GM18517 (cell line): ENCODE measurements at regions not wholly inside any gene's neighbourhood (a gene's known extent, or its start where the extent isn't known, plus 50 kb on each side); places are given as distances from the start of the nearest gene placed in this dataset.

ENCODE experiments used
- ATAC-seq: cut with Tn5 transposase; IDR thresholded peaks from one replicate; pipeline ENCODE4 v1.9.1; 2021; ENCODE audit warnings: mild to moderate bottlenecking, moderate library complexity; ENCODE audit not compliant: unreplicated experiment

- peak; percentile 83 for ATAC-seq
These were observed 195.4 kb downstream of the MACC1 start for GRCh38 chr7:20021831-20022230.

- ATAC-seq, result no peak
These were observed 196.1 kb downstream of the MACC1 start for GRCh38 chr7:20021066-20021465.

GRCh38 chr7:20019757-20020432, 197.3 kb downstream of the MACC1 start:
- peak; percentile 67 for ATAC-seq

- no peak for ATAC-seq
These were observed 200.5 kb downstream of the MACC1 start for GRCh38 chr7:20016669-20017068.

GRCh38 chr7:20013536-20013935, 203.6 kb downstream of the MACC1 start:
- ATAC-seq, result no peak

GRCh38 chr7:20012100-20012499, 205.1 kb downstream of the MACC1 start:
- ATAC-seq, result no peak

- ATAC-seq, result no peak
These were observed 206.3 kb downstream of the MACC1 start for GRCh38 chr7:20010877-20011276.

- no peak for ATAC-seq
These were observed 209.7 kb downstream of the MACC1 start for GRCh38 chr7:20007510-20007909.

- no peak for ATAC-seq
These were observed 212.1 kb downstream of the MACC1 start for GRCh38 chr7:20005081-20005480.

GRCh38 chr7:19999681-20000080, 217.5 kb downstream of the MACC1 start:
- no peak for ATAC-seq

- no peak for ATAC-seq
These were observed 218.5 kb upstream of the TMEM196 start for GRCh38 chr7:19991936-19992335.

- no peak for ATAC-seq
These were observed 216.5 kb upstream of the TMEM196 start for GRCh38 chr7:19989906-19990305.

- ATAC-seq, result no peak
These were observed 215.4 kb upstream of the TMEM196 start for GRCh38 chr7:19988860-19989259.

GRCh38 chr7:19984231-19984632, 210.8 kb upstream of the TMEM196 start:
- ATAC-seq, result no peak

- no peak for ATAC-seq
These were observed 209.7 kb upstream of the TMEM196 start for GRCh38 chr7:19982841-19983835.

GRCh38 chr7:19973581-19973980, 200.2 kb upstream of the TMEM196 start:
- no peak for ATAC-seq

- no peak for ATAC-seq
These were observed 199.5 kb upstream of the TMEM196 start for GRCh38 chr7:19972876-19973275.

GRCh38 chr7:19971956-19972355, 198.5 kb upstream of the TMEM196 start:
- ATAC-seq, result no peak

GRCh38 chr7:19970514-19970913, 197.1 kb upstream of the TMEM196 start:
- no peak for ATAC-seq

- ATAC-seq, result no peak
These were observed 196.6 kb upstream of the TMEM196 start for GRCh38 chr7:19969859-19970493.

GRCh38 chr7:19964246-19964645, 190.8 kb upstream of the TMEM196 start:
- ATAC-seq, result no peak

- no peak for ATAC-seq
These were observed 190.3 kb upstream of the TMEM196 start for GRCh38 chr7:19963695-19964094.
